GM18505 (cell line): ENCODE measurements at regions not wholly inside any gene's neighbourhood (a gene's known extent, or its start where the extent isn't known, plus 50 kb on each side); places are given as distances from the start of the nearest gene placed in this dataset.

Source experiments
- ATAC-seq: cut with Tn5 transposase; IDR thresholded peaks from one replicate; pipeline ENCODE4 v1.9.1; 2021; ENCODE audit not compliant: unreplicated experiment
- POLR2A ChIP-seq: IDR thresholded peaks from 4 replicates; pipeline ENCODE4 v1.6.1; 2011; ENCODE audit warnings: borderline replicate concordance; ENCODE audit not compliant: insufficient read depth, insufficient read length; ENCODE audit errors: extremely low read depth

DNA sequence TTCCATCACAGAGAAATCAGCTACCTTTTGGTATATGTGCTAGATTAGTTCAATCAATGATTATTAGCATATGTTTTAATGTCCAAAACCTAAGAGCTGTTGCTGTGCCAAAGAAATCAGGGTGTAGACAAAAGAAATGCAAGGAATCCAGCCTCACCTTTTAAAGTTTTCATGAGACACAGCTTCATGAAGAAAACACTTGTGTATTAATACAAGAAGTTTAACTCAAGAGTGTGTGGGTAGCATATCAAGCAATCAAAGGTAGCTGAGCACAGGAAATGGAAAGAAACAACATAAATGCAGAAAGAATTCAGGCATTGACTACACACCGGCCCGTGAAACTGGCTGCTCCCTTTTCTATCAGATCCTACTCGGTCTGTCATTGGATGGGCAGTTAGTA lies 76.0 kb upstream of the CAV2 start:
- TF ChIP-seq POLR2A = no peak
- no peak for ATAC-seq

GRCh38 chr7:116425647-116426209 lies 73.8 kb upstream of the CAV2 start:
- no peak for ATAC-seq
- TF ChIP-seq POLR2A = no peak

DNA sequence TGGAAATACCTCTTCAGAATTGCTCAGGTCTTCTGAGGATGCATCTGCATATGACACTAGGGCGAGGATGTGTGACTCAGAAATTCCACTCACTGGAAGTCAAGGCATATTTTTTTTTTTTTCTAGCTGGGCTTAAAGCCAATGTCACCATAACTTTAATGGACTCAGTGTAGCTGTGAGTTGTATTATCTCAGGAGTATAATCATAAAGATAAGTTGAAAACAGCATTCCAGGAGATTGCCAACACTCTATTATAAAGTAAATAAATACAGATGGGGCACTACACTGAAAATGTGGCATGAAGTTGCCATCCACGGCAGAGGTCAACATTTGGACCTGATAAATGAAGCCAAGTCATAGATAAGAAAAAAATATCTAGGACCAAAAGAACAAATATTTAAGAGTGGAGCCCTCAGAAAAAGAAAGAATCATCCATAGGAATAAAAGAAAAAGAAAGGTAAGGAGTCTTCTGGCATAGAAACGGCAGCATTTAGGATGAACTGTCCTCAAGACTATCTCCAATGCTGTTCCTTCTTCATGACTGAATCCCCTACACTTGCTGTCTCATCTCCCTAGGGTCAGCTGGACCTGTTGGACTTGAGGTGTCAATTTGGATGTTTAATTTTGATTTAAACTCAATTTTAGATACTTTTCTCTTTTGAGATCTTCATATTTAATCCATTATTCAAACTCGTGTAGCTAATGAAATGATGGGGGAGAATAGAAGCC lies 72.9 kb upstream of the CAV2 start:
- ATAC-seq = no peak
- TF ChIP-seq POLR2A = no peak

DNA sequence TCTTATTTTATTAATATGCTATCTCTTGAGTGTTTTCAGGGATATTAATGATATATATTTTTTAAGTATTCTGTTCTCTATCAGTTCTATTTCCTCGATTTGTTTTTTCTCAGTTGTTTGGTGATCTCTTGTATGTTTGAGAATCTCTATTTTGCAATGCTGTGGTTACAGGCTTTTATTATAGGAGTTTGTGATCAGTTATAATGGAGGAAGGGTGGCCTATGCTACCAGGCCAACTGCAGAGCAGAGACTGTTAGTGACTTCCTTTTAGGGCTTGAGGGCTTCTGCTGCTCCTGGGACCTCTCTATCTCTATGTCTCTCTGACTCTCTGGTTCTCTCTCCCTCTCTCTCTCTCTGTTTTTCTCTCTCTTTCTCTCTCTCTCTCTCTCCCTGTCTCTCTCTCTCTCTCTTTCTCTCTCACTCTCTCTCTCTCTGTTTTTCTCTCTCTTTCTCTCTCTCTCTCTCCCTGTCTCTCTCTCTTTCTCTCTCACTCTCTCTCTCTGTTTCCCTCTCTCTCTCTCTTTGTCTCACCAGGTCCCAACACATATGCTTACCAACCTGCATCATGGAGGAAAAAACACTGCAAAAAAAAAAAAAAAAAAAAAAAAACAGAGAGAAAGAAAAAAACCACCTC lies 69.4 kb upstream of the CAV2 start:
- ATAC-seq = no peak

GRCh38 chr7:116431787-116432526 lies 67.6 kb upstream of the CAV2 start:
- no peak for ATAC-seq
- TF ChIP-seq POLR2A = no peak

More for the DNA sequence above, 69.4 kb upstream of the CAV2 start:
- TF ChIP-seq POLR2A = no peak

GRCh38 chr7:116432527-116432916 lies 67.0 kb upstream of the CAV2 start:
- no peak for ATAC-seq
- TF ChIP-seq POLR2A = no peak

DNA sequence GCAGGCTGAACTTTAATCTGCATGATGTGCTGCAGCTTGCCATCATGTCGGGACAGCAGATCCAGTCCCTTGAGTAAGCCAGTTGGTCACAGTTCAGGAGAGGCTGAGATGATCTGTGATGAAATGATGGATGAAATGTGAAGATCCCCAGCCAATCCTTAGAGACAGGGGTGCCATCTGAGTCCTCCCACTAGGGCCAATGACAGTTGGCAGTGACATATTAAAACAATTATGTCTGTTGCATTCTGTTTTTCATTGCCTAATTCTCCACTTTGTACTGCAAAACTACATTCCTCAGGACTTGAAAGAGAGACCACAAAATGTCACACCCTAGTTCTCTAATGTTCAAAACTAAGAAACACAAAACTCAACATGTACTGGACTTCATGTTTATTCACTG lies 66.3 kb upstream of the CAV2 start:
- ATAC-seq = no peak

GRCh38 chr7:116434820-116435341 lies 64.7 kb upstream of the CAV2 start:
- ATAC-seq = no peak
- TF ChIP-seq POLR2A = no peak

More for the DNA sequence above, 66.3 kb upstream of the CAV2 start:
- no peak for TF ChIP-seq POLR2A

DNA sequence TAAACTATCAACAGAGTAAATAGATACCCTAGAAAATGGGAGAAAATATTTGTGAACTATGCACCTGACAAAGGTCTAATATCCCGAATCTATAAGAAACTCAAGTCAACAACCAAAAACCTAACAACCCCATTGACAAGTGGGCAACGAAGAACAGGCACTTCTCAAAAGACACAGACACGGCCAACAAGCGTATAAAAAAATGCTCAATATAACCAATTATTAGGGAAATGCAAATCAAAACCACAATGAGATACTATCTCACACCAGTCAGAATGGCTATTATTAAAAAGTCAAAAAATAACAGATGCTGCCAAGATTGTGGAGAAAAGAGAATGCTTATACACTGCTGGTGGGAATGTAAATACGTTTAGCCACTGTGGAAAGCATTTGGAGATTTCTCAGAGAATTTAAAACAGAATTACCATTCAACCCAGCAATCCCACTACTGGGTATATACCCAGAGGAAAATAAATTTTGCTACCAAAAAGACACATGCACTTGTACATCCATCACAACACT lies 63.2 kb upstream of the CAV2 start:
- ATAC-seq = no peak

DNA sequence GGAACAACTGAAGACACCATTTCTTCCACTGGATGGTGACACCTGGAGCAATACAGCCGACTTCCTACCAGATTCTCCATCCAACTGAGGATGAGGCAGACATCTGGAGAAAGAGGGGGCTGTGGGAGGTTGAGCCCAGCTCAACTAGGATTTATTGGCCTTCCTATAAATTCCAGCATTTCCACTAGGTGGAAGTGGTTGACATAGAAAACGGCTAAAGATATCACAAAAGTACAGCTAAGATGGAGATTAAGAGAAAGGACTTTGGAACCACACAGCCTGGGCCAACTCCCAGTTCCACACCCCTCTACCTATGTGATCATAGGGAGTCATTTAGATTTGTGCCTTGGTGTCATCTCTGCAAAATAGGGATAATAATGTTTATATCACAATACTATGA lies 61.3 kb upstream of the CAV2 start:
- ATAC-seq = no peak
- no peak for TF ChIP-seq POLR2A

More for the DNA sequence above, 63.2 kb upstream of the CAV2 start:
- no peak for TF ChIP-seq POLR2A

GRCh38 chr7:116439005-116439404 lies 60.5 kb upstream of the CAV2 start:
- no peak for TF ChIP-seq POLR2A
- no peak for ATAC-seq

DNA sequence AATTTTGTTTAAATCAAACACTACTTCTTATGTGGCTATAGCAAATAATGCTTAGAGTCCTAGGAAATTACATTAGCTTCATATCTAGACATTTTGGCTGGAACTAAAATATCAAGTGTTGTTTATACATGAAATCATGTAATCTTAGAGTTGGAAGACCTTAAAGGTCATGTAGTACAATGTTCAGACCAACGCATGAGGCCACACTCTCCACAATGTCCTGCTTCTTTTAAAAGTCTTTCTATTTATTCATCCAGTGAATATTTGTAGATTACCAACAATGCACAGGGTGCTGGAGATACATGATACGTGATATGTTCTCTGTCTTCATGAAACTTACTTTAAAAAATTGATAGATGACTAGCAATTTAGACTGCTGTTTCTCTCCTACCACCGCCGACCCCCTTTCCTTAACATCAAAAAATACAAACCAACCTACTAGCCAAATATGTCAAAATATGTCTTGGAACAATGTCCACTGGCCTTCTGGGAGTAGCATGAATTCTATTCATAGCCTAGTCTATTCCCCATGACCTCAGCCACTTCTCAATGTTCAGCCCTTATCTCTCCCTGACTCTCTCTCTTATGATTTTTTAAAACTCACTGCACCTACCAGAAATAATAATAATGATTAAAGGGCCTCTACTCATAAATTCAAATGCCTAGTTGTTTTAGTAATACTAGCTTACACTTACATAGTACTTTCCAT lies 59.5 kb upstream of the CAV2 start:
- no peak for TF ChIP-seq POLR2A
- no peak for ATAC-seq

DNA sequence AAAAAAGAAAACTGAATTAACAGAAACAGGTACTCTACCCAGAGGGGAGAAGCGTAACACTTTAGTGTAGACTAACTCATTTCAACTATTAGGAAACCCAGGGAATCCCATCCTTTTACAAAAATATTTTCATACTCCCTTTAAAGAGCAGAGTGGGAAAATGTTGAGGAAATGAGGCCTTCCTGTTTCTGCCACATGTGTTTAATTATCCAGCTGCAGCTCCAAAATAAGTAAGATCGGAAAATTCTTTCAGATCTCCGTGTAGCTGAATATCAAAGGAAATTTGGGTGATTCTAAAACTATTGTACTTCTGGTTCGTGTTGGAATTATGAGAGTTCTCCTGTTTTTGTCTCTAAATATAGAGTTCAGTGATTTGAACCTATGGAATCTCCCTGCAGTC lies 58.0 kb upstream of the CAV2 start:
- ATAC-seq = no peak
- TF ChIP-seq POLR2A = no peak

DNA sequence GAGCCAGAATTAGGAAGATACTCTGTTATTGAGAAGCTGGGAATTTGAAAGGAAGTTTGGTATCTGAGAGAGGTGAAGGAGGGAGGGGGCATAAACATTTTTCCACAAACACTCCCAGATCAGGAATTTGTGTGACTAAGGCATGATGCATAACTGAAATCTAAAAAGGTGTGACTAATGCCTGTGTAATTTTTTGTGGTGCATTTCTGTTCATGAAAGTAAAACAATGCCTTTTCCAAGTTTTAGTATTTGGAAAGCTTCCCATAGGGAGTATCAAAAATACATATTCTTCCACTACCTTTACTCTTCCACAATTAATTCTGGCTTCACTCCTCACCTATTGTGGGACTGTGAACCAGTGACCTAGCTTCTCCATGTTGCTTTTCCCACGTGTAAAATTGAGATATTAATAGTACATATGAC lies 56.4 kb upstream of the CAV2 start:
- no peak for ATAC-seq
- no peak for TF ChIP-seq POLR2A
